Nephron (organoid): ENCODE measurements at regions not wholly inside any gene's neighbourhood (a gene's known extent, or its start where the extent isn't known, plus 50 kb on each side); places are given as distances from the start of the nearest gene placed in this dataset.

ENCODE experiments used
- H3K27ac Mint-ChIP-seq, 3 experiments: 2 replicates each; pipeline ENCODE4 v1.8.0; 2020; ENCODE audit warnings: mixed read lengths in 3 of 3, mild to moderate bottlenecking in 2 of 3, moderate library complexity in 1 of 3
- H3K27me3 Mint-ChIP-seq: 2 replicates; pipeline ENCODE4 v1.8.0; 2021; ENCODE audit warnings: low read depth, mild to moderate bottlenecking, moderate library complexity, mixed read lengths
- H3K36me3 Mint-ChIP-seq: 2 replicates; pipeline ENCODE4 v1.8.0; 2020; ENCODE audit warnings: low read depth, mixed read lengths
- H3K4me1 Mint-ChIP-seq: 2 replicates; pipeline ENCODE4 v1.8.0; 2020; ENCODE audit warnings: mixed read lengths
- H3K4me3 Mint-ChIP-seq, 3 experiments: 2 replicates each; pipeline ENCODE4 v1.8.0; 2020; ENCODE audit warnings: mild to moderate bottlenecking in 3 of 3, mixed read lengths in 3 of 3, moderate library complexity in 2 of 3
- H3K9me3 Mint-ChIP-seq: 2 replicates; pipeline ENCODE4 v1.8.0; 2020; ENCODE audit warnings: mixed read lengths
- TF ChIP-seq, protein P1 (sequence below), 3 experiments: fragments of 200-600 bp; sonication (generic); IDR thresholded peaks; one replicate each; pipeline ENCODE4 v1.5.0; 2021; ENCODE audit warnings: antibody characterized with exemption in 3 of 3; ENCODE audit not compliant: unreplicated experiment in 3 of 3

DNA sequence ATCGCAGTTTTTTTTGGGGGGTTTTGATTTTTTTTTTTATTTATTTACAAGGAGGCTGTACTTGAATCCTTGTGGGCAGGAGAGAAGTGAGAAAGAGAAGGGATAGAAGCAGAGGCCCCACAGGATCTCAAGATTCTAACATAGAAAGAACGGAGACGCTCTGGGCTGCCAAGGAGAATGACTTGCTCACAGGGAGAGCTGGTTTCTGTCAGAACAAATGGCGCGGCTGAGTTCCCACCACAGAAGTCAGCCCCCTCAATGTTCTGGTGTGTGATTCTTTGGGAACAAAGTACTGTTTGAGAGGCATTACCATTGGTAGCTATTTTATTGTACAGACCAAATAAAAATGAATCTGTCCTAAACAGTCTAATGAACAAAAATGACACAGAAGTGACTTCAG lies 80.6 kb downstream of the ATXN3L start:
- Mint-ChIP-seq H3K9me3 (peaks cover 7% of the 10 kb centered on the region), H3K4me1 (peaks cover 39% of the 10 kb centered on the region), H3K4me3 (no peak overlapping the region), H3K36me3 (no peaks in the 10 kb centered on the region), H3K27ac (peak overlapping the region; percentile 84 to 95 (median 90)), H3K27me3 (no peaks in the 10 kb centered on the region)
- TF ChIP-seq, protein P1, sequence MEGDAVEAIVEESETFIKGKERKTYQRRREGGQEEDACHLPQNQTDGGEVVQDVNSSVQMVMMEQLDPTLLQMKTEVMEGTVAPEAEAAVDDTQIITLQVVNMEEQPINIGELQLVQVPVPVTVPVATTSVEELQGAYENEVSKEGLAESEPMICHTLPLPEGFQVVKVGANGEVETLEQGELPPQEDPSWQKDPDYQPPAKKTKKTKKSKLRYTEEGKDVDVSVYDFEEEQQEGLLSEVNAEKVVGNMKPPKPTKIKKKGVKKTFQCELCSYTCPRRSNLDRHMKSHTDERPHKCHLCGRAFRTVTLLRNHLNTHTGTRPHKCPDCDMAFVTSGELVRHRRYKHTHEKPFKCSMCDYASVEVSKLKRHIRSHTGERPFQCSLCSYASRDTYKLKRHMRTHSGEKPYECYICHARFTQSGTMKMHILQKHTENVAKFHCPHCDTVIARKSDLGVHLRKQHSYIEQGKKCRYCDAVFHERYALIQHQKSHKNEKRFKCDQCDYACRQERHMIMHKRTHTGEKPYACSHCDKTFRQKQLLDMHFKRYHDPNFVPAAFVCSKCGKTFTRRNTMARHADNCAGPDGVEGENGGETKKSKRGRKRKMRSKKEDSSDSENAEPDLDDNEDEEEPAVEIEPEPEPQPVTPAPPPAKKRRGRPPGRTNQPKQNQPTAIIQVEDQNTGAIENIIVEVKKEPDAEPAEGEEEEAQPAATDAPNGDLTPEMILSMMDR (IDR thresholded peaks at IDR 0.05; ENCODE audit: unreplicated experiment in 3 of 3): no peak

GRCh38 chrX:13235930-13236329 lies 83.9 kb downstream of the ATXN3L start:
- H3K4me1 Mint-ChIP-seq: peaks cover 38% of the 10 kb centered on the region
- H3K4me3 Mint-ChIP-seq: no peak overlapping the region
- peak overlapping the region; percentile 10 to 62 (median 54) for H3K27ac Mint-ChIP-seq
- TF ChIP-seq, protein P1 (IDR thresholded peaks at IDR 0.05; ENCODE audit: unreplicated experiment in 3 of 3): no peak
- H3K36me3 Mint-ChIP-seq: no peaks in the 10 kb centered on the region
- H3K9me3 Mint-ChIP-seq: peaks cover 3% of the 10 kb centered on the region
- H3K27me3 Mint-ChIP-seq: no peaks in the 10 kb centered on the region

- Mint-ChIP-seq H3K36me3 (no peaks in the 10 kb centered on the region), H3K27me3 (no peaks in the 10 kb centered on the region), H3K27ac (peak overlapping the region in 1 of 3 experiments; percentile 9), H3K9me3 (peaks cover 3% of the 10 kb centered on the region), H3K4me3 (no peak overlapping the region), H3K4me1 (peaks cover 13% of the 10 kb centered on the region)
- TF ChIP-seq, protein P1 (IDR thresholded peaks at IDR 0.05; ENCODE audit: unreplicated experiment in 3 of 3): no peak
Observed at GRCh38 chrX:13232484-13232883, 87.4 kb downstream of the ATXN3L start.

- Mint-ChIP-seq H3K27ac (peak overlapping the region in 1 of 3 experiments; percentile 52), H3K4me3 (no peak overlapping the region), H3K4me1 (peaks cover 26% of the 10 kb centered on the region), H3K9me3 (peaks cover 13% of the 10 kb centered on the region), H3K27me3 (no peaks in the 10 kb centered on the region), H3K36me3 (no peaks in the 10 kb centered on the region)
- TF ChIP-seq, protein P1 (IDR thresholded peaks at IDR 0.05; ENCODE audit: unreplicated experiment in 3 of 3): no peak
Observed at GRCh38 chrX:13226214-13226613, 93.6 kb downstream of the ATXN3L start.

GRCh38 chrX:13223868-13224567 lies 95.8 kb downstream of the ATXN3L start:
- H3K4me3 Mint-ChIP-seq: no peak overlapping the region
- peak overlapping the region; percentile 41 to 95 (median 92) for H3K27ac Mint-ChIP-seq
- TF ChIP-seq, protein P1 (IDR thresholded peaks at IDR 0.05; ENCODE audit: unreplicated experiment in 3 of 3): no peak
- H3K27me3 Mint-ChIP-seq: no peaks in the 10 kb centered on the region
- peaks cover 41% of the 10 kb centered on the region for H3K4me1 Mint-ChIP-seq
- H3K36me3 Mint-ChIP-seq: no peaks in the 10 kb centered on the region
- peaks cover 13% of the 10 kb centered on the region for H3K9me3 Mint-ChIP-seq

DNA sequence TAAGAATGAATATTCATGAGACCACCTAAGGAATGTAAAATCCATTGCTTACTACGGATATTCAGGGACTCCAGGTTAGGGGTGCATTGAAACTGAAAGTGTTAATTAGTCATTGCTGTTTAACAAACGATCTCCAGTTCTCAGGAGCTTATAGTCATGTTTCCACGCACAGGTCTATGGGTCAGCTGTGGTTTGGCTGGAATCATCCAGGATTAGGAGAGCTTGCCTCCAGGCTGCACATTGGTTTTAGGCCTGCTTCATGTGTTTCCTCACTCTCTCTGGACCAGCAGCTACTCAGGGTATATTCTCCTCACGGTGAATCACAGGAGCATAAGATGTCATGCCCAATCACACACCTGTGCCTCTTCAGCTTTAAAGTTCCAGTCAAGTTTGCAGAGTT lies 98.9 kb downstream of the ATXN3L start:
- H3K9me3 Mint-ChIP-seq: peaks cover 13% of the 10 kb centered on the region
- H3K27ac Mint-ChIP-seq: peak overlapping the region; percentile 92 to 97 (median 92)

More for the DNA sequence above, 98.9 kb downstream of the ATXN3L start:
- peak overlapping the region in 1 of 3 experiments; percentile 14 for H3K4me3 Mint-ChIP-seq
- peaks cover 48% of the 10 kb centered on the region for H3K4me1 Mint-ChIP-seq
- TF ChIP-seq, protein P1 (IDR thresholded peaks at IDR 0.05; ENCODE audit: unreplicated experiment in 3 of 3): no peak
- H3K27me3 Mint-ChIP-seq: no peaks in the 10 kb centered on the region
- H3K36me3 Mint-ChIP-seq: no peaks in the 10 kb centered on the region
